Jurkat, Clone E6-1 (cell line): ENCODE measurements at regions not wholly inside any gene's neighbourhood (a gene's known extent, or its start where the extent isn't known, plus 50 kb on each side); places are given as distances from the start of the nearest gene placed in this dataset.

Experiments used
- DNase-seq: peaks from one replicate; pipeline ENCODE4 v3.0.0-alpha.2; 2011; ENCODE audit warnings: low read depth, low spot score
- H3K4me3 ChIP-seq: 2 replicates; pipeline ENCODE4 v1.5.1; 2011; ENCODE audit warnings: mild to moderate bottlenecking, low read length, control low read depth, moderate library complexity

GRCh38 chr4:188841523-188841922 is 702.3 kb downstream of the TRIML1 start:
- no peak overlapping the region for H3K4me3 ChIP-seq

GRCh38 chr4:188854436-188854835 is 715.2 kb downstream of the TRIML1 start:
- no peak for DNase-seq
- no peak overlapping the region for H3K4me3 ChIP-seq

More at GRCh38 chr4:188841523-188841922, 702.3 kb downstream of the TRIML1 start:
- DNase-seq = no peak

GRCh38 chr4:188858696-188859095 is 719.5 kb downstream of the TRIML1 start:
- no peak overlapping the region for H3K4me3 ChIP-seq
- DNase-seq = no peak

- no peak overlapping the region for H3K4me3 ChIP-seq
- DNase-seq = no peak
Observed at GRCh38 chr4:188864741-188865140, 725.5 kb downstream of the TRIML1 start.

GRCh38 chr4:188867796-188868195 is 728.6 kb downstream of the TRIML1 start:
- H3K4me3 ChIP-seq = no peak overlapping the region
- no peak for DNase-seq

- no peak for DNase-seq
- H3K4me3 ChIP-seq = no peak overlapping the region
Observed at GRCh38 chr4:188869581-188869980, 730.3 kb downstream of the TRIML1 start.

GRCh38 chr4:188872809-188873208 is 733.6 kb downstream of the TRIML1 start:
- no peak overlapping the region for H3K4me3 ChIP-seq
- DNase-seq = no peak

GRCh38 chr4:188876881-188877280 is 737.6 kb downstream of the TRIML1 start:
- DNase-seq = no peak
- no peak overlapping the region for H3K4me3 ChIP-seq

- no peak for DNase-seq
- H3K4me3 ChIP-seq = no peak overlapping the region
Observed at GRCh38 chr4:188879598-188879997, 740.4 kb downstream of the TRIML1 start.

GRCh38 chr4:188887905-188888304 is 748.7 kb downstream of the TRIML1 start:
- H3K4me3 ChIP-seq = no peak overlapping the region
- no peak for DNase-seq

- H3K4me3 ChIP-seq = no peak overlapping the region
- DNase-seq = no peak
Observed at GRCh38 chr4:188892837-188893236, 753.6 kb downstream of the TRIML1 start.

- no peak overlapping the region for H3K4me3 ChIP-seq
- DNase-seq = no peak
Observed at GRCh38 chr4:188903986-188904385, 764.7 kb downstream of the TRIML1 start.

GRCh38 chr4:188904617-188905016 is 765.4 kb downstream of the TRIML1 start:
- DNase-seq = no peak
- H3K4me3 ChIP-seq = no peak overlapping the region

- H3K4me3 ChIP-seq = no peak overlapping the region
- no peak for DNase-seq
Observed at GRCh38 chr4:188905248-188905647, 766.0 kb downstream of the TRIML1 start.

- no peak for DNase-seq
Observed at GRCh38 chr4:188911199-188911598, 772.0 kb downstream of the TRIML1 start.

GRCh38 chr4:188911707-188912106 is 772.5 kb downstream of the TRIML1 start:
- no peak overlapping the region for H3K4me3 ChIP-seq
- no peak for DNase-seq

More at GRCh38 chr4:188911199-188911598, 772.0 kb downstream of the TRIML1 start:
- H3K4me3 ChIP-seq = no peak overlapping the region

GRCh38 chr4:188915175-188915574 is 775.9 kb downstream of the TRIML1 start:
- no peak for DNase-seq

GRCh38 chr4:188918787-188919186 is 779.5 kb downstream of the TRIML1 start:
- no peak overlapping the region for H3K4me3 ChIP-seq
- no peak for DNase-seq

More at GRCh38 chr4:188915175-188915574, 775.9 kb downstream of the TRIML1 start:
- H3K4me3 ChIP-seq = no peak overlapping the region

GRCh38 chr4:188930822-188931221 is 791.6 kb downstream of the TRIML1 start:
- no peak for DNase-seq
- no peak overlapping the region for H3K4me3 ChIP-seq

- DNase-seq = no peak
- H3K4me3 ChIP-seq = no peak overlapping the region
Observed at GRCh38 chr4:188934320-188934962, 795.2 kb downstream of the TRIML1 start.

- no peak for DNase-seq
Observed at GRCh38 chr4:188941524-188942119, 802.4 kb downstream of the TRIML1 start.

More at GRCh38 chr4:188941524-188942119, 802.4 kb downstream of the TRIML1 start:
- no peak overlapping the region for H3K4me3 ChIP-seq
